ENCODE measurements at regions not wholly inside any gene's neighbourhood (a gene's known extent, or its start where the extent isn't known, plus 50 kb on each side); places are given as distances from the start of the nearest gene placed in this dataset.

DNA sequence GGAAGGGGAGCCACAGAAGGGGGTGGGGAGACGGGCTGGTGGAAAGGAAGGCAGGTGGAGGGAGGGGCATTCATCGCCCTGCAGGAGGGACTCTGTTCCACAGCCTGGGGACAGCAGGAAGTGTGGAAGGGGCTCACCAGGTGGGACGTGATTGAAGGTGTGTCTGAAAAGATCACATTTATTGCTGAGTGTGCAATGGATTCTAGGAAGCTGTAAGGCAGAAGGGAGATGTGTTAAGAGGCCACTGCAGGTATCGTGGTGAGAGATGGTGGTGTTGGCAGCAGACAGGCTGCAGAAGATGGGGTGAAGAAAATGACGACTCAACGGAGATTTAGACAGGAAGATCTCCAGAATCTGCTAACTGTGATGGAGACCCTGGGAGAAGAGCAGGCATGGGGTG is 537.4 kb downstream of the MN1 start:
- Histone ChIP-seq H3K36me3 (ENCODE audit: insufficient read depth, low read length) (no peaks in the 10 kb centered on the region), H2AFZ (ENCODE audit: low read length) (no peak overlapping the region), H3K4me3 (ENCODE audit: low read depth, low read length, poor library complexity, severe bottlenecking) (no peak overlapping the region), H3F3A (ENCODE audit: insufficient read depth, low read length) (no peaks in the 10 kb centered on the region), H4K20me1 (ENCODE audit: insufficient read depth, low read length) (no peaks in the 10 kb centered on the region), H3K4me2 (ENCODE audit: low read length) (no peak overlapping the region), H3K9ac (ENCODE audit: low read length) (no peak overlapping the region), H3K9me3 (ENCODE audit: low read length) (no peaks in the 10 kb centered on the region), H3K79me2 (ENCODE audit: insufficient read depth, low read length) (no peaks in the 10 kb centered on the region), H3K4me1 (ENCODE audit: insufficient read depth, low read length, severe bottlenecking) (no peaks in the 10 kb centered on the region), H3K9me2 (ENCODE audit: low read depth, low read length) (no peaks in the 10 kb centered on the region), H3K27ac (ENCODE audit: low read depth, low read length, poor library complexity, severe bottlenecking) (no peak overlapping the region), H3K27me3 (ENCODE audit: insufficient read depth, low read length) (0 out of 2 replicates have a peak, but pooled peaks cover 5% of the 10 kb centered on the region)
- TF ChIP-seq EZH2 (IDR thresholded peaks at IDR 0.05; ENCODE audit: borderline replicate concordance, low read length) = no peak
- TF ChIP-seq, protein P1, sequence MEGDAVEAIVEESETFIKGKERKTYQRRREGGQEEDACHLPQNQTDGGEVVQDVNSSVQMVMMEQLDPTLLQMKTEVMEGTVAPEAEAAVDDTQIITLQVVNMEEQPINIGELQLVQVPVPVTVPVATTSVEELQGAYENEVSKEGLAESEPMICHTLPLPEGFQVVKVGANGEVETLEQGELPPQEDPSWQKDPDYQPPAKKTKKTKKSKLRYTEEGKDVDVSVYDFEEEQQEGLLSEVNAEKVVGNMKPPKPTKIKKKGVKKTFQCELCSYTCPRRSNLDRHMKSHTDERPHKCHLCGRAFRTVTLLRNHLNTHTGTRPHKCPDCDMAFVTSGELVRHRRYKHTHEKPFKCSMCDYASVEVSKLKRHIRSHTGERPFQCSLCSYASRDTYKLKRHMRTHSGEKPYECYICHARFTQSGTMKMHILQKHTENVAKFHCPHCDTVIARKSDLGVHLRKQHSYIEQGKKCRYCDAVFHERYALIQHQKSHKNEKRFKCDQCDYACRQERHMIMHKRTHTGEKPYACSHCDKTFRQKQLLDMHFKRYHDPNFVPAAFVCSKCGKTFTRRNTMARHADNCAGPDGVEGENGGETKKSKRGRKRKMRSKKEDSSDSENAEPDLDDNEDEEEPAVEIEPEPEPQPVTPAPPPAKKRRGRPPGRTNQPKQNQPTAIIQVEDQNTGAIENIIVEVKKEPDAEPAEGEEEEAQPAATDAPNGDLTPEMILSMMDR (IDR thresholded peaks at IDR 0.05; ENCODE audit: low read length) = no peak

- H3K36me3 ChIP-seq (ENCODE audit: insufficient read depth, low read length) = no peaks in the 10 kb centered on the region
- no peak overlapping the region for H2AFZ ChIP-seq (ENCODE audit: low read length)
- no peaks in the 10 kb centered on the region for H3K79me2 ChIP-seq (ENCODE audit: insufficient read depth, low read length)
- H3K9ac ChIP-seq (ENCODE audit: low read length) = no peak overlapping the region
- H3K4me1 ChIP-seq (ENCODE audit: insufficient read depth, low read length, severe bottlenecking) = no peaks in the 10 kb centered on the region
- H3K27ac ChIP-seq (ENCODE audit: low read depth, low read length, poor library complexity, severe bottlenecking) = no peak overlapping the region
- no peak for TF ChIP-seq EZH2 (IDR thresholded peaks at IDR 0.05; ENCODE audit: borderline replicate concordance, low read length)
- TF ChIP-seq, protein P1 (IDR thresholded peaks at IDR 0.05; ENCODE audit: low read length) = no peak
- 0 out of 2 replicates have a peak, but pooled peaks cover 5% of the 10 kb centered on the region for H3K27me3 ChIP-seq (ENCODE audit: insufficient read depth, low read length)
- no peaks in the 10 kb centered on the region for H3F3A ChIP-seq (ENCODE audit: insufficient read depth, low read length)
- H3K9me3 ChIP-seq (ENCODE audit: low read length) = no peaks in the 10 kb centered on the region
- H3K9me2 ChIP-seq (ENCODE audit: low read depth, low read length) = no peaks in the 10 kb centered on the region
- H3K4me2 ChIP-seq (ENCODE audit: low read length) = no peak overlapping the region
- no peaks in the 10 kb centered on the region for H4K20me1 ChIP-seq (ENCODE audit: insufficient read depth, low read length)
- no peak overlapping the region for H3K4me3 ChIP-seq (ENCODE audit: low read depth, low read length, poor library complexity, severe bottlenecking)
Observed at GRCh38 chr22:27267145-27267544, 534.4 kb downstream of the MN1 start.

DNA sequence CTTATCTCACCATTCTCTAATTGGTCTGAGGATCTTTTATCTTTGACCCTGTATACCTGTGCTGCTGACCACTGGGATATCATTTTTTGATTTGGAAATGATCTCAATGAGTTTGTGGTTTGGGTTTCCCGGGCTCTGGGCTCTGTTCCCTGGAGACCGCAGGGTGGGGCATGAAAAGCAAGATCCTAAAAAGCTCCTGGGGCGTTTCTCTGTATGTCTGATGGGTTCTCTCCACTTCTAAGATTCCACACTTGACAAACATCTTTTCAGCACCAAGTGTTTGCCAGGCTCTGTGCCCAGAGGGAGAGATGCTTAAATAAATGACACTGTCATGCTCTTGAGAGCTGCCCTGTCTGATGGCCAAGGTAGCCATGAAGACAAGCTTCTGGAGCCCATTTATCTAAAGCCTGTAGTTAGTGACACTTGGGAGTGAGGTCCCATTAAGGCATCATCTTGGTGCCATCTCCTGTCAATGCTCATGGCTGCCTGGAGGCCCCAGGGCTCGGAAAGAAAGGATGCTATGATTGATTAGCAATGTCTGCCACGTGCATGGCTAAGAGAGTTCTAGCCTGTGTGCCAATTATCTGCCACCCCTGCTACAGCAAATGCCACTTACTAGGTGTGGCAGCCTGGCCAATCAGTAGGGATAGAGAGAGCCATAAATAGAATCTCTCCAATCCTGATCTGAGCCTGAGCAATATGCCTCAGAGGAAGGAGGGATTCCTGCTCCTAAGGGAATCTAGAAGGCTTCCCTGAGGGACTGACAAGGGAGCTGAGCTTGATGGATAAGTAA is 531.6 kb downstream of the MN1 start:
- Histone ChIP-seq H3F3A (ENCODE audit: insufficient read depth, low read length) (no peaks in the 10 kb centered on the region), H3K9me2 (ENCODE audit: low read depth, low read length) (no peaks in the 10 kb centered on the region), H3K36me3 (ENCODE audit: insufficient read depth, low read length) (no peaks in the 10 kb centered on the region), H3K9ac (ENCODE audit: low read length) (no peak overlapping the region), H2AFZ (ENCODE audit: low read length) (no peak overlapping the region), H4K20me1 (ENCODE audit: insufficient read depth, low read length) (no peaks in the 10 kb centered on the region), H3K79me2 (ENCODE audit: insufficient read depth, low read length) (no peaks in the 10 kb centered on the region), H3K4me1 (ENCODE audit: insufficient read depth, low read length, severe bottlenecking) (no peaks in the 10 kb centered on the region), H3K27me3 (ENCODE audit: insufficient read depth, low read length) (0 out of 2 replicates have a peak, but pooled peaks cover 5% of the 10 kb centered on the region), H3K4me3 (ENCODE audit: low read depth, low read length, poor library complexity, severe bottlenecking) (no peak overlapping the region), H3K27ac (ENCODE audit: low read depth, low read length, poor library complexity, severe bottlenecking) (no peak overlapping the region), H3K9me3 (ENCODE audit: low read length) (no peaks in the 10 kb centered on the region), H3K4me2 (ENCODE audit: low read length) (no peak overlapping the region)
- no peak for TF ChIP-seq EZH2 (IDR thresholded peaks at IDR 0.05; ENCODE audit: borderline replicate concordance, low read length)
- TF ChIP-seq, protein P1 (IDR thresholded peaks at IDR 0.05; ENCODE audit: low read length) = no peak

Data from OCI-LY1 (cell line).